Posterior vena cava (tissue), 2 donors: ENCODE measurements at regions not wholly inside any gene's neighbourhood (a gene's known extent, or its start where the extent isn't known, plus 50 kb on each side); places are given as distances from the start of the nearest gene placed in this dataset.

Experiments used
- DNase-seq: peaks from one replicate; pipeline ENCODE4 v3.0.0-alpha.2; 2020; ENCODE audit warnings: low spot score
- intact Hi-C, 2 donors: fragments of 100-400 bp; cut with DNase I; formaldehyde crosslinking; loops; one replicate each; pipeline versions ENCODE4 v1.14.1 to v1.14.2; 2022 to 2023
- donor health status: DM: yes; HTN: yes; CAD: no.
- donor health status: DM: yes; HTN: yes; CAD: no.

DNA sequence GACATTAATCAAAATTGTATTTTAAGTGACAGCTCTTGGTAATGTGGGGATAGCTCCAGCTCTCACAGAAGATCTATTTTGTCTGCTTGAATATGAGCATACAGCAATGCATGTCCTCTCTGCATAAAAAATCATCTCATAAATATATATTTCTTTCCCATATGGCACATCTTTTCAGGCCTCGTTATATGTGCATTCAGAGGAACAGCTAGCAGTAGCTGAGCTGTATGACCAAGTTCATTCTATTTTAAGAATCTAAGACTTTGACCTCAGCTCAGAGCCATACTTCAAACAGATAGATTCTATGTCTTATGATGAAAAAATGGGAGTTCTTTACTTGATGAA is 487.2 kb downstream of the ARHGEF28 start:
- intact Hi-C loops = no loop called here
- DNase-seq = no peak

GRCh38 chr5:74112372-74113195 is 486.6 kb downstream of the ARHGEF28 start:
- DNase-seq = no peak
- intact Hi-C loops = no loop called here

DNA sequence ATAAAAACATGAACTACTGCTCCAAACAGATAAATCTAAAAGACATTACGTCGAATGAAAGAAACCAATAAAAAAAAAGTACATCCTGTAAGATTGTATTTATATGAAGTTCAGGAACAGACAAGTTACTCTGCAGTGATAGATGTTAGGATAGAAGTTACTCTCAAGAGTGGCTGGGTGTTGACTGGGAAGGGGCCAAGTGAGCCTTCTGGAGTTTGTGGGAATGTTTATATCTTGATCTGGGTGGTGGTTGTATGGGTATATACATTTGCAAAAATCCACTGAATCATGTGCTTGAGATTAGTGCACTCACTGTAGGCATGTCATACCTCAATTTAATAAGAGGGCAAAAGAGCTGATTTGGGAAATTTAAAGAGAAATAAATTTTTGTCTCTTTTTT is 485.8 kb downstream of the ARHGEF28 start:
- intact Hi-C loops = no loop called here
- no peak for DNase-seq

DNA sequence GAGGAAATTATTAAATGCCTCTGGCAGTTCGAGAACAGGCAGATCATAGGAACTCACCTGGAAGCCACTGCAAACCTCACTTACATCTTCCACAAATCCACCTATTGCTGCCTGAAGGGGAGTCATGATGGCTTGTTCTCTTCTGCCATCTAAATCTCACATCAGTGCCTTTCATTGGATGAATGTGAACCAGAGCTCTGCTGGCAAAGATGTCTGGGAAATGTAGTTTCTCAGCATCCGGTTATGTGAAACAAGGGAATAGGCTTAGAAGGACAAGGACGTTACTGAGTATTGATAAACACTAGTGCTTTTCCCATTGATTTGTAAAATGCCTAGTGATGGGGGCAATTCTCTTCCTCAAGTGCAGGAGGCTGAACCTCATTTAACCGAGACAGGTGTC is 483.3 kb downstream of the ARHGEF28 start:
- DNase-seq = no peak
- intact Hi-C loops = no loop called here

GRCh38 chr5:74107899-74108298 is 481.9 kb downstream of the ARHGEF28 start:
- no peak for DNase-seq
- intact Hi-C loops = loop anchor here in 1 of 2 donors (1.0 kb wide), 1 partner anchor 37 kb away; no protein-coding TSS in a partner anchor

DNA sequence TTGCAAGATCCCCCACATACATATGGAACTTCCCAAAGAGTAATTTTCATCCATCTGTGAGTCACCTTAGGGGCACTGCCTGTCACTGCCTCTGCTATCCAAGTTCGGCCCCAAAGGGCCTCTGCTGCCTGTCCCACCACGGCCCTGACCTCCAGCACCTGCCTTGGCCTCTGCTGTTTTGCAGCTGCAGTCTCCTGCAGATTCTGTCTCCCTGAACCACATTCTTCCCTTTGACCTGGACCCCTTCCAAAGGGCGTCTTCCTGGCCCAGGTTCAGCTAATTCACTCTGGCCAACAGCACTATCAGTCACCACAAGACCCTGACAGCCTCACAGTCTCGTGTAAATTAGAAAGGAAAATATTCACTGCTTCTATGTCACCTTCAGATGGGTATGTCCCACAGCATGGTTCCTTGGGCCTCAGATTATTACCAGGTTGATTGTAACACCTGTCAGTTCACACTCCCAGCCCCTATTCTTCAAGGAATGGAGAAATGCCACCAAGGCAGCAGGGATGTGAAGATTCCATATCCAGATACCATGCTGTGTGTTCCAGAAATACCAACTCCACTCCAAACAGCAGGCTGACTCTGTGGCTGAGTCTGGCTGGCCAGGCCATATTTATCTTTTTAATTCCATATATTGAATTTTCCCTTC is 479.3 kb downstream of the ARHGEF28 start:
- no peak for DNase-seq
- intact Hi-C loops = no loop called here

DNA sequence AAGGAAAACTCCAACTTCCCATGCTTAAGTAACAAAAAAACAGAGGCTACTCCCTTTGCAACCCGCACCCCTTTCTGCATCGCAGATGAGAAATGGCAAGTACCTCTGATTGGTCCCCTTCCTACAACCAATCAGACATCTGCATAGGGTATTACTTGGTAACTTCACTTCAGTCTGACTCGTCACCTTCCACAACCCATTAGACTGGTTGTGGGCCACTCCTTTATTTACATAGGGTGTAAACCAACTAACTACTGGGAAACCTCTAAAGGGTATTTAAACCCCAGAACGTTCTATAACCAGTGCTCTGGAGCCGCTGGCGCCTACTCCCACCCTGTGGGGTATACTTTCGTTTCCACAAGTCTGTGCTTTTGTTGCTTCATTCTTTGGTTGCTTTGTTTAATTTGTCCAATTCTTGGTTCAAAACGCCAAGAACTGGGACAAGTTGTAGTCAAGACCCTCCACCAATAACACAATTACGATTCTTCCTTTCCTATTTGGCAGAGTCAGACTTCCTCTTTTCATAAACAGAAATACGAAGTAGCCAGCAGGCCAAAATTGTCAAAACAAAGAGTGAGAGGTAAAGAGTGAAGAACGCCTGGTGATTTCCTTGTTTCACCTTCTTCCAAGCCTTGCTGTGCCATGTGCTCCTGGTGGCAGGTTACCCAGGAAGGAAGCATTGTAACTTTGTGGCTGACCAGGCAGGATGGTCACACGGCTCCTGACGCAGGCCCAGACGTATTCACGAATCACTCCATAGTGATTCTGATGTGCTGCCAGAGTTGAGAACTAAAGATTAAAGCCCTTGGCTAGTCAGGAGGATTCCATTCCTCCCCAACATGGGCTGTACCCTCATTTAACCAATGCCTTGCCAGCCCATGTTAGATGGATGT is 477.4 kb downstream of the ARHGEF28 start:
- DNase-seq = no peak
- intact Hi-C loops = no loop called here

- intact Hi-C loops = no loop called here
- DNase-seq = no peak
These were observed 474.3 kb downstream of the ARHGEF28 start for GRCh38 chr5:74100268-74100665.

GRCh38 chr5:74099538-74100267 is 473.7 kb downstream of the ARHGEF28 start:
- intact Hi-C loops = no loop called here
- no peak for DNase-seq

- DNase-seq = no peak
- intact Hi-C loops = no loop called here
These were observed 472.9 kb downstream of the ARHGEF28 start for GRCh38 chr5:74098941-74099340.

DNA sequence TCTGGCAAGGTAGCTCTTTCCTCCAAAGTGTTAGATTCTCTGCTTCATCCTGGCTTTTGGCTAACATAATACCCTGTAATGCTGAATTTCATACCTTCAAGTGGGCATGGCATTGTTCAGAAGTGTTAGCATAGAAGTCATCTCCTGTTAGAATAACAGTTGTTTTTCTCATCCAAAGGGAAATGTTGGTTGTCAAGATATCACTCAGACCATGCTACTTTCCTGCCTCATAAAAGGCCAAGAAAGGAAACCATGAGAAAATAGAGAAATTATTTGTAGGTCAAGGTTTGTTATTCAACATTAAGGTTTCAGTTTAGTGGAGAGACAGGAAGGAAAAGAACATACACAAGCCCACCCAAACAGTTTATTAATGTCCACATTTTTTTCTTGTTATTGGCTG is 472.5 kb downstream of the ARHGEF28 start:
- DNase-seq = no peak
- intact Hi-C loops = no loop called here

DNA sequence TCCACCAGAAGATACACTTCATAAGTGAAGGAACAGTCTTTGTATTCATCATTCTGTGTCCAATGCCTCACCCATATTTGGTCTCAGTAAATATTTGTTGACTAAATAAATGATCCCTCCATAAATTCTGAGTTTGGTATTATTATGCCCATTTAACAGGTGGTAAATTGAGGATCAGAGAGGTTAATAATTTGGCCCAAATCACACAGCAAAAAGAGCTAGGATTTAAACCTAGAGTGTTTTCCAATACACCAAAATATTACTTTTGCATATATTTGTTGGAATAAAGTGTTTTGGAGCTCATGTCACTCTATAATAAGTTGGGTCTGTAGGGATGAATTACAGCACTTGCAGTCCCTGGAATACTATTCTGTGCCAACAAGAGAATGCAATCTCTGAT is 470.3 kb downstream of the ARHGEF28 start:
- DNase-seq = no peak
- intact Hi-C loops = no loop called here

GRCh38 chr5:74095871-74096270 is 469.9 kb downstream of the ARHGEF28 start:
- no peak for DNase-seq
- intact Hi-C loops = no loop called here

DNA sequence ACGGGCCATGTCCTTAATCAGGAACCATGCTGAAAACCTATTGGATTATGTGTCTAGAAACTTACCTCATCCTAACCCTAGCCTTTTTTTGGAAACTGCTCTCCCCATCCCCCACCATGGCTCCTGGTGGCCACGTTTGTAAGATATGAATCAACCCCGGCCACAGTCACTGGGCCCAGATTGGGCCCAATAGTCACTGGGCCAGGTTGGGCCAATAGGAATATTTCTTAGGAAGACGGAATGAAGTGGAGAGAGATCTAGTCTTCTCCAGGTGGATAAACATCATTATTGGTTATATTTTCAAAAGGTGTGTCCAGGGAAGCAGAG is 468.7 kb downstream of the ARHGEF28 start:
- DNase-seq = no peak
- intact Hi-C loops = no loop called here

DNA sequence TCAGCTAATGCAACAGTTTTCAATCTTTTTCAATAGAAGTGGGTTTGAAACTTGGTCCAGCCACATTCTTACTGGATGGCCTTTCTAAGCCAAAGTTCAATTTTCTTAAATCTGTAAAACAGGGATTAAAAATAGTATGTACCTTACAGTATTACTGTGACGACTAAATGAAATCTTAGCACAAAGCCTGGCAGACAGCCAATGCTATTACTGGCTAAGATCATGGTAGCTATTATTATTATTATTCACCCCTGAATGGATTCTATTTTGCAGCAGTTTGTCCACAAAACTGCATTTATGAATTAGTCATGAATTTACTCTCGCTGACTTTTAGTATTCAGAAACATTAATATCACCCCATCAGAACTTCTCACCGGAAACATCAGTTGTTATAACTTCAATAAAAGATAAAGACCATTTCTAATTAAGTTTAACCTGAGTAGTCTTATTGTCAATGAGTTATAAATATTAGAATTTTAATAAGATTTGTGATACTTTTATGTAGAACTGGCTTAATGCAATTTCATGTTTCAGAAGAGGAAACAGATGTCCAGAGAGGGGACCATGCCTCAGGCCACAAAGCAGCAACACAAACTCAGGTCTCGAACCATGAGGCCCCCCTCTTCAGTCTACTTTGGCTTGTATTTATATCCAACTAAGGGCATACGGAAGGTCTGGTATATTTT is 468.2 kb downstream of the ARHGEF28 start:
- no peak for DNase-seq
- intact Hi-C loops = no loop called here

DNA sequence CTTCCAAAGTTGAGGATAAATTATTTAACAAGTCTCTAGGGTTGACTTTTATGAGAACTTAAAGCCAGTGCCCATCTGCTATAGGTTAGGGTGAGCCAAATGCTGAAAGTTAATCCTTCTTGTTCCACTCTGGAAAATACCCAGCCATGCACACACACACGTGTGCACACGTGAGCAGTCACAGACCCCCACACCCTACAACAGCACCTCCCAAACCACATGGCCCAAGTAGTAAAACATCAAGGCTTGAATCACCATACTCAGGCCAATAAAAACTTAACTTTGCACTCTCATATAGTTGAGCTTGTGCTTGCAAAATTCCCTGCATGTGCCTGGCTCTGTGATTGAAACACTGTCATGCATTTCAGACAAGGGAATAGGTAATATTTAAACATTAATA is 467.6 kb downstream of the ARHGEF28 start:
- no peak for DNase-seq
- intact Hi-C loops = no loop called here

DNA sequence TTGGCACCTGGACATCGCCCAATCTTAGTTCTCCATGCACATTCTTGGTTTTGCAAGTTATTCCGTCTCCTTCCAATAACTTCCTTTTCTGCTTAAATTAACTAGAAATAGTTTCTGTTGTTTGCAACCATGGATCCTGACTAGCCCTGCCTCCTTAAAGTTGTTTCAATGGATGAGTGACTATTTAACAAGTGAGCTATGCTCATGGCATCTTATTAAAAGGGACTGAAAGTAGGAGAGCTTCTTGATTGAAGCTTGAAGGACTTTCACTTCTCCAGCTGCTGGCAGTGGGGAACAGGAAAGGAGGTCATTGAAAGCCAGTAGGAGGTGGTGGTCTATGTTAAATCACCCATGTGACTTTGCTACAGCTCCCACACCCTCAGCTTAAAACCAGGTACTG is 466.8 kb downstream of the ARHGEF28 start:
- intact Hi-C loops = no loop called here
- no peak for DNase-seq

DNA sequence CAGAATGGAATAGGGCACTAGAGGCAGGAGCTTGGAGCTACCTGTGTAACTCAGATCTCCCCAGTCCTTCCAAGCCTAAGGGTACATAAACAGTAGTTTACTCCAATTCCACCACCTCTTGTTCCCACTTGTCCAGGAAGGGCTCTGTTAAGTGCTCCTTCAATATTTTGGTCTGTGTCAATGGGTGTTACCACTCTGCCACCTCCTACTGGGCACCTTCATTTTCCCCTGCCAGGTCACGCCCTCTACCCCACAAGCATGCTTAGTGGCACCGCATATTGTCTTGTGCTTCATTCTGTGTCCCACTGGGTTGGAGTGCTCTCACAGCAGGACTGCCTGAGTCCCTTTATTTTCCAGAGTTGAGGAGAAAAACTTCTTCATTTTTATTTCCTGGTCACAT is 459.8 kb downstream of the ARHGEF28 start:
- intact Hi-C loops = no loop called here
- no peak for DNase-seq

DNA sequence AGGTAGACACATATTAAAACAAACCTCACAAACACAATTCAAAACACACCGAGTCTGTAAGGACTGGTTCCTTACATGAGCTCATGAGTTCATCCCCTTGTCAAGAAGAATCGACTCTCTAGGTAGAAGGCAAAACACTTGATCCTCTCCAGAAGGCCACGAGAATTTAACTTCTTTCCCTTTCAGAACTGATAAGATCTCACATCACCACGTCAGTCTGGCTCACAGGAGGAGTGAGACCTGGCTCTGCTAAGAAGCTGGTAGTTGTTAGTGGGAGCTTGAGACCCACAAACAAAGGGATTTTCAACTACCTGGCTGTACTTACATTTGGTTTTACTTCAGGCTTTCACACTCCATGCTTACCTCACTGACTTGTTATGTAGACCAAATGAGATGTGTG is 459.2 kb downstream of the ARHGEF28 start:
- intact Hi-C loops = no loop called here
- no peak for DNase-seq
